BE2C (cell line): ENCODE measurements at regions not wholly inside any gene's neighbourhood (a gene's known extent, or its start where the extent isn't known, plus 50 kb on each side); places are given as distances from the start of the nearest gene placed in this dataset.

Source experiments
- DNase-seq: peaks from one replicate; pipeline ENCODE4 v3.0.0-alpha.2; 2020
- H3K27me3 ChIP-seq: fragments of 250-450 bp; sonication (Bioruptor Pico); 2 replicates; pipeline ENCODE4 v1.5.1; 2020; ENCODE audit warnings: mild to moderate bottlenecking
- H3K36me3 ChIP-seq: fragments of 250-450 bp; sonication (Bioruptor Pico); 2 replicates; pipeline ENCODE4 v1.5.1; 2020; ENCODE audit warnings: mild to moderate bottlenecking
- H3K4me1 ChIP-seq: fragments of 250-450 bp; sonication (Bioruptor Pico); 2 replicates; pipeline ENCODE4 v1.5.1; 2020
- H3K4me3 ChIP-seq: 2 replicates; pipeline ENCODE4 v1.5.1; 2011; ENCODE audit warnings: low read depth, low read length
- H3K9me3 ChIP-seq: fragments of 250-450 bp; sonication (Bioruptor Pico); 2 replicates; pipeline ENCODE4 v1.5.1; 2020
- TF ChIP-seq, protein P1 (sequence below): IDR thresholded peaks from 2 replicates; pipeline ENCODE4 v1.5.1; 2012; ENCODE audit warnings: mild to moderate bottlenecking, low read depth, low read length

DNA sequence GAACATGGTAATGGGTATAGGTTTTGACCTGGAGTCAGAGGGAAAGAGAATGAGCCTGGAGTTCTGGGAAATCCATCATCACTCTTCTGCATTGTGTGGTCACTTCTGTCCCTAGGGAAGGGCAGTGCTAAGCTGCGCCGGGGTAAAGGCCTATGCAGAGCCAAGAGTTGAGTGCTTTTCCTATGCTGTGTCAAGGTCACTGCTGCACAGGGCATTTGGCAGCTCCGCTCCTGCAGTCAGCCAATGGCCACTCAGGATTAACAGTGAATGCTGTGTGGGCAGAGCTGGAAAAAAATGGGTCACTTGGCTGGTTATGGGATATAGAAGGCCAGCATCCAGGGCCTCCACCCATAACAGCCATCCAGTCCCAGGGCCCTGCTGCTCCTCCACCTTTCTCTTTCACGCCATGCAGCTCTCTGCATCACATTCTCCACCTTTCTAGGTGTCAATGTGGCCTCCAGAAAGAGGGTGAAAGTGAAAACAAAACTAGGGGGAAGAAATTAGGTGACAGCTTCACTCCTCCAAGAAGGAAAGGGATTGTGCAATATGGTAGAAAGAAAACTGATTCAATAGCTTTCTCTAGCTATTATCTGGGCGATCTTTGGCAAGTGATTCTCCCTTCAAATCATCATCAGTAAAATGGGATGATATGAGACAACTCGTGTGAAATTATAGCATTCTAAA lies 279.3 kb upstream of the ANKRD55 start:
- Histone ChIP-seq H3K9me3 (no peaks in the 10 kb centered on the region), H3K27me3 (no peaks in the 10 kb centered on the region), H3K4me3 (no peak overlapping the region), H3K4me1 (peaks cover 17% of the 10 kb centered on the region), H3K36me3 (no peaks in the 10 kb centered on the region)
- no peak for DNase-seq
- TF ChIP-seq, protein P1, sequence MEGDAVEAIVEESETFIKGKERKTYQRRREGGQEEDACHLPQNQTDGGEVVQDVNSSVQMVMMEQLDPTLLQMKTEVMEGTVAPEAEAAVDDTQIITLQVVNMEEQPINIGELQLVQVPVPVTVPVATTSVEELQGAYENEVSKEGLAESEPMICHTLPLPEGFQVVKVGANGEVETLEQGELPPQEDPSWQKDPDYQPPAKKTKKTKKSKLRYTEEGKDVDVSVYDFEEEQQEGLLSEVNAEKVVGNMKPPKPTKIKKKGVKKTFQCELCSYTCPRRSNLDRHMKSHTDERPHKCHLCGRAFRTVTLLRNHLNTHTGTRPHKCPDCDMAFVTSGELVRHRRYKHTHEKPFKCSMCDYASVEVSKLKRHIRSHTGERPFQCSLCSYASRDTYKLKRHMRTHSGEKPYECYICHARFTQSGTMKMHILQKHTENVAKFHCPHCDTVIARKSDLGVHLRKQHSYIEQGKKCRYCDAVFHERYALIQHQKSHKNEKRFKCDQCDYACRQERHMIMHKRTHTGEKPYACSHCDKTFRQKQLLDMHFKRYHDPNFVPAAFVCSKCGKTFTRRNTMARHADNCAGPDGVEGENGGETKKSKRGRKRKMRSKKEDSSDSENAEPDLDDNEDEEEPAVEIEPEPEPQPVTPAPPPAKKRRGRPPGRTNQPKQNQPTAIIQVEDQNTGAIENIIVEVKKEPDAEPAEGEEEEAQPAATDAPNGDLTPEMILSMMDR, result no peak

DNA sequence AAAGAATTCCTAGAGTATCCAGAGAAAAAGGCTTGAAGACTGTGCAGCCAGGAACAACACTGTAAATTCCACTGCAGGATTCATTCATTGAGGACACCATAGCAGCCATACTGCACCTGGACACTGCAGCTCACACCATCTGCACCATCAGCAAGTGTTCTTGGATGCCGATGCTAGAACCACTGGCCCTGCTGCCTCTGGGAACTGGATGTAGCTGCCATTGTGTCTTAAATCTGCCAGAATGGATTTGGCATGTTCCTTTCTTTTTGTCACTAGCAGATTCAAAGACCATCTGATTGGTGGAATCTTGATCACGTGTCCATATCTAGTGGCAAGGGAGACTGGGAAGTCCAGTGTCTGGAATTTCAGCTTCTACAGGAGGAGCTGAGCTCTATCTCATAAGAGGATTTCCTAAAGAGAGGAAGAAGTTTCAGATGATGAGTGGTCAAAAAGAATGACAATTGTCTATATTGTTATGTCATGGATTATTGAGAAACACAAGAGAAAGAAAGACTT lies 278.3 kb upstream of the ANKRD55 start:
- H3K27me3 ChIP-seq, result no peaks in the 10 kb centered on the region
- DNase-seq, result no peak
- H3K9me3 ChIP-seq, result no peaks in the 10 kb centered on the region
- H3K36me3 ChIP-seq, result no peaks in the 10 kb centered on the region
- H3K4me3 ChIP-seq, result no peak overlapping the region
- H3K4me1 ChIP-seq, result peaks cover 8% of the 10 kb centered on the region
- TF ChIP-seq, protein P1, result no peak

DNA sequence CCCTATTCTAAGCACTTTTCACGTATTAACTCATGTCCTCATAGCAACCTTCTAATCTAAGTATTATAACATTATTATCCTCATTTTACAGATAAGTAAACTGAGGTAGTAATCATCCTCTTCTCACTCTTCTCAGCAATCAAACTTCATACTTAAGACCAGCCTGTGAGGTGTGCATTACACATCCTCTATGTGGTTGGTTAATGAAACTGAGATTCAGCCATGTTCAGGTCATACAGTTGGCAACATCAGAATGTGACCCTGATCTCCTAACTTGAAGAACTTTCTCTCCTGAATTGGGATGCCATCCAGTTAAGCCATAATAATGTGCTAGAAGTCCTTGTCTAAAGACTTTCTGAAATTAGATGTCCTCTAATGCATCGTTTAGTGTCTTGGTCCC lies 275.1 kb upstream of the ANKRD55 start:
- Histone ChIP-seq H3K36me3 (no peaks in the 10 kb centered on the region), H3K27me3 (no peaks in the 10 kb centered on the region), H3K4me1 (no peaks in the 10 kb centered on the region), H3K4me3 (no peak overlapping the region), H3K9me3 (no peaks in the 10 kb centered on the region)
- TF ChIP-seq, protein P1, result no peak
- no peak for DNase-seq

DNA sequence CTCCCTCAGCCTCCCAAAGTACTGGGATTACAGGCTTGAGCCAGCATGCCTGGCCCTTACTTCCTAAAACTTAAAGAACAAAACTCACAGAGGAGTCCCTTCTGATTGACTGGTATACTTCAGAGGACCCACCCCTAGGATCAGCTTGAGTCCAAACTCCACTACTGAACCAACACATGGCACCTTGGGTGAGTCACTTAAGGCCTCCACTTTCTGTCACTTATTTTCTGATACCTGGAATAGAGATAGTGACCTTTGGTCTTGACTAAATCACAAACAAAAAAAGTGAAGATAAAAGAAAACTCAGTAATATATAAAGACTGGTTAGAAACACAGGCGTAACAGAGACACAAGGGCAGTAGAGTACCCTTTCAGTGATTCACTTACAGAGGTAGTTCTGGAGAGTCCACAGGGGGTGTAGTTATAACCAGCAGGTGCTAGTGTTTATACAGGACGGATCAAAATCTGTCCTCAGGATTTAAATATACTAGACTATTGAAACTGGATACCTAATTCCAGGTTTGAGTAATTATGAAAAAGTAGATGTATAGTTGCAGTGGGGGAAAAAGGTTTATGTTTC lies 274.3 kb upstream of the ANKRD55 start:
- Histone ChIP-seq H3K4me1 (no peaks in the 10 kb centered on the region), H3K27me3 (no peaks in the 10 kb centered on the region), H3K4me3 (no peak overlapping the region), H3K36me3 (no peaks in the 10 kb centered on the region), H3K9me3 (no peaks in the 10 kb centered on the region)
- DNase-seq, result no peak
- TF ChIP-seq, protein P1, result no peak

DNA sequence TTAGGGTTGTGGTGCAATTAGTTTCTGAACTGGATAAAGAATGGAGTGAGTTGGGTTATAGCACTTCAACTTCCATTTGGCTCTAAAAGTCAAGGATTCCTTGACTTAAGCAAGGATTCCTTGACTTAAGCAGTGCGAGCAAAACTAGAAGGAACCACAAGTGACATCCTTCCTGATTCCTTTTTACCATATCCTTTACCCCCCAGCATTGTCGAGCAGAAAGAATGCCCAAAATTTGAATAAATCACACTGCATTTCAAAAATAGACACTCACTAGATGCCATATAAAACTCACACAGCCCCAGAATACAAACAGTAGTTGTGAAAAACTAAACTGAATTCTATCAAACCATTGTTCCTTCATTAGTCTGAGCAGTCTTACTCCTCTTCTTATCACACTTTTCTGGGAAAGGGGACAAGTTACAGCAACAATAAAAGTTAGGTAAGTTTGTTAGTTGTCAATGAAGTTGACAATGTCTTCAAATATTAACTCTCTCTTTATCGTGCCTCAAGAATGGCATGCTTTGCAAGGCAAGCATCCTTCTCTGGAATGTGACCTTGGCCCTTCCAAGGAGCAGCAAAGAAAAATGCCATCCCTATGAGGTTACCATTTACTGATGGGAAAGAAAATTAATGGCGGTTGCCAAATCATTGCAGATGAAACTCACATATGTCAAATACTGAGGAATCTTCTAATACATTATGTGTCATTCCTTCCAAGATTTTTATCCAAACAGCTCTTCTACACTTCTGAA lies 273.3 kb upstream of the ANKRD55 start:
- peaks cover 5% of the 10 kb centered on the region; the same call in 1 of the 2 replicates for H3K4me1 ChIP-seq
- DNase-seq, result no peak
- TF ChIP-seq, protein P1, result no peak
- H3K27me3 ChIP-seq, result no peaks in the 10 kb centered on the region
- H3K36me3 ChIP-seq, result no peaks in the 10 kb centered on the region
- no peaks in the 10 kb centered on the region for H3K9me3 ChIP-seq
- H3K4me3 ChIP-seq, result no peak overlapping the region
